IgD-negative memory B cell (primary cell): ENCODE measurements at regions not wholly inside any gene's neighbourhood (a gene's known extent, or its start where the extent isn't known, plus 50 kb on each side); places are given as distances from the start of the nearest gene placed in this dataset.
"Not testable (repeated sequence)": the region's sequence is repeated elsewhere in the genome, so short reads cannot be mapped to it uniquely, and the experiment has no call there.

Source experiments
- H3K27ac Mint-ChIP-seq, 3 donors: one replicate each; pipeline ENCODE4 v1.8.0; 2020 to 2022; ENCODE audit warnings: mild to moderate bottlenecking in 3 of 3, mixed read lengths in 3 of 3, moderate library complexity in 1 of 3
- H3K27me3 Mint-ChIP-seq: one replicate; pipeline ENCODE4 v1.8.0; 2021; ENCODE audit warnings: mixed read lengths
- H3K36me3 Mint-ChIP-seq: one replicate; pipeline ENCODE4 v1.8.0; 2020; ENCODE audit warnings: mild to moderate bottlenecking, mixed read lengths
- H3K4me1 Mint-ChIP-seq, 3 donors: one replicate each; pipeline ENCODE4 v1.8.0; 2020 to 2022; ENCODE audit warnings: mixed read lengths in 3 of 3, mild to moderate bottlenecking in 1 of 3
- H3K4me3 Mint-ChIP-seq, 4 donors: one replicate each; pipeline ENCODE4 v1.8.0; 2020 to 2022; ENCODE audit warnings: mild to moderate bottlenecking in 4 of 4, mixed read lengths in 4 of 4, moderate library complexity in 3 of 4
- H3K9me3 Mint-ChIP-seq, 3 donors: one replicate each; pipeline ENCODE4 v1.8.0; 2020 to 2021; ENCODE audit warnings: mixed read lengths in 3 of 3, mild to moderate bottlenecking in 1 of 3

- no peak overlapping the region for H3K27ac Mint-ChIP-seq
- H3K36me3 Mint-ChIP-seq: peaks cover 7% of the 10 kb centered on the region
- no peak overlapping the region for H3K4me3 Mint-ChIP-seq
- peaks cover 0 to 25% (median 0%) of the 10 kb centered on the region in 3 donors for H3K4me1 Mint-ChIP-seq
- H3K9me3 Mint-ChIP-seq: no peaks in the 10 kb centered on the region
- no peaks in the 10 kb centered on the region for H3K27me3 Mint-ChIP-seq
Measured at GRCh38 chr14:106346534-106347290, 820.3 kb downstream of the TMEM121 start.

- Mint-ChIP-seq H3K4me3 (peak overlapping the region in 2 of 4 donors; percentile 26 to 38), H3K27ac (no peak overlapping the region), H3K9me3 (no peaks in the 10 kb centered on the region), H3K4me1 (peaks cover 0 to 25% (median 0%) of the 10 kb centered on the region in 3 donors), H3K36me3 (peaks cover 7% of the 10 kb centered on the region), H3K27me3 (no peaks in the 10 kb centered on the region)
Measured at GRCh38 chr14:106347291-106347778, 821.0 kb downstream of the TMEM121 start.

- H3K27ac Mint-ChIP-seq: no peak overlapping the region
- no peaks in the 10 kb centered on the region for H3K27me3 Mint-ChIP-seq
- H3K4me1 Mint-ChIP-seq: peaks cover 0 to 25% (median 0%) of the 10 kb centered on the region in 3 donors
- H3K9me3 Mint-ChIP-seq: no peaks in the 10 kb centered on the region
- peak overlapping the region in 2 of 4 donors; percentile 26 to 80 for H3K4me3 Mint-ChIP-seq
- H3K36me3 Mint-ChIP-seq: peaks cover 7% of the 10 kb centered on the region
Measured at GRCh38 chr14:106347890-106348755, 821.7 kb downstream of the TMEM121 start.

GRCh38 chr14:106348873-106349540 is 822.6 kb downstream of the TMEM121 start:
- H3K9me3 Mint-ChIP-seq, H3K27me3 Mint-ChIP-seq, H3K36me3 Mint-ChIP-seq: not testable (repeated sequence)
- peaks cover 0 to 25% (median 0%) of the 10 kb centered on the region in 3 donors for H3K4me1 Mint-ChIP-seq
- peak overlapping the region in 2 of 4 donors; percentile 80 for H3K4me3 Mint-ChIP-seq
- peak overlapping the region in 1 of 3 donors; percentile 65 for H3K27ac Mint-ChIP-seq

GRCh38 chr14:106349678-106350457 is 823.5 kb downstream of the TMEM121 start:
- Mint-ChIP-seq H3K4me1 (peaks cover 0 to 27% (median 0%) of the 10 kb centered on the region in 3 donors), H3K4me3 (peak overlapping the region in 2 of 4 donors; percentile 80)
- H3K36me3 Mint-ChIP-seq, H3K27ac Mint-ChIP-seq, H3K9me3 Mint-ChIP-seq, H3K27me3 Mint-ChIP-seq: not testable (repeated sequence)

- H3K27ac Mint-ChIP-seq, H3K27me3 Mint-ChIP-seq, H3K36me3 Mint-ChIP-seq, H3K9me3 Mint-ChIP-seq: not testable (repeated sequence)
- Mint-ChIP-seq H3K4me1 (peaks cover 0 to 24% (median 5%) of the 10 kb centered on the region in 3 donors), H3K4me3 (peak overlapping the region in 1 of 4 donors; percentile 67)
Measured at GRCh38 chr14:106355007-106355791, 828.8 kb downstream of the TMEM121 start.

DNA sequence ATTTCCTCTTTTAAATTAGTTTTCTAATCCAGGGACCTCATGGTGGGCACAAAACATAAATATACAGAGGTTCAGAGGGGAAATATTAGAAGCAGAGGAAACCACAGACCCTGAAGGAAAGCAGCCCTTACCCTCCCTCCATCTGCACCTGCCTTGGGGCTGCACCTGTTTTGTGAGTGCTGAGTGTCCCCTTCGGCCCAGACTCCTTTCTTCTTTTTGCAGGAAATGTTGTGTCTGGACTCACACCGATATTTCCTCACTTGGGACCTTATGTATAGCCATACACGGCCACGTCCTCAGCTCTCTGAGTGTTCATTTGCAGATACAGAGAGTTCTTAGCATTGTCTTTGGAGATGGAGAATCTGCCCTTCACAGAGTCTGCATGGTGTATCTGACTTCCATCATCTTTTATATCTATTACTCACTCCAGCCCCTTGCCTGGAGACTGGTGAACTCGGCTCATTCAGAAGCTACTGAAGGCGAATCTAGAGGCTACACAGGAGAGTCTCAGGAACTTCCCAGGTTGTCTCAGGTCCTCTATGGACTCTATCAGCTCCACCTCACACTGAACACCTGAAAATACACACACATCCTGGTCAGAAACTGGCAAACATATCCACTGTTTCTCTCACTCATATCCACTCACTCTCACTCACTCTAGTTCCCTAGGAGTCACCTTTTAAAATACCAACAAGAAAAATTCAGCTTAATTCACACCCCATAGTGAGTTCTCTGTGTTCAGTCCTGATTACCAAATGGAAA is 829.7 kb downstream of the TMEM121 start:
- Mint-ChIP-seq H3K4me3 (peak overlapping the region in 3 of 4 donors; percentile 28 to 67 (median 66)), H3K4me1 (peaks cover 0 to 22% (median 5%) of the 10 kb centered on the region in 3 donors), H3K27ac (peak overlapping the region in 1 of 3 donors; percentile 6)
- not testable (repeated sequence) for H3K36me3 Mint-ChIP-seq, H3K27me3 Mint-ChIP-seq, H3K9me3 Mint-ChIP-seq

- H3K27me3 Mint-ChIP-seq, H3K9me3 Mint-ChIP-seq, H3K36me3 Mint-ChIP-seq, H3K27ac Mint-ChIP-seq: not testable (repeated sequence)
- Mint-ChIP-seq H3K4me3 (peak overlapping the region in 2 of 4 donors; percentile 66 to 67), H3K4me1 (peaks cover 0 to 22% (median 5%) of the 10 kb centered on the region in 3 donors)
Measured at GRCh38 chr14:106356643-106356930, 830.2 kb downstream of the TMEM121 start.

GRCh38 chr14:106359157-106359887 is 832.9 kb downstream of the TMEM121 start:
- not testable (repeated sequence) for H3K36me3 Mint-ChIP-seq, H3K27me3 Mint-ChIP-seq, H3K27ac Mint-ChIP-seq, H3K9me3 Mint-ChIP-seq
- Mint-ChIP-seq H3K4me1 (peaks cover 0 to 22% (median 5%) of the 10 kb centered on the region in 3 donors), H3K4me3 (peak overlapping the region in 3 of 4 donors; percentile 38 to 73 (median 67))

DNA sequence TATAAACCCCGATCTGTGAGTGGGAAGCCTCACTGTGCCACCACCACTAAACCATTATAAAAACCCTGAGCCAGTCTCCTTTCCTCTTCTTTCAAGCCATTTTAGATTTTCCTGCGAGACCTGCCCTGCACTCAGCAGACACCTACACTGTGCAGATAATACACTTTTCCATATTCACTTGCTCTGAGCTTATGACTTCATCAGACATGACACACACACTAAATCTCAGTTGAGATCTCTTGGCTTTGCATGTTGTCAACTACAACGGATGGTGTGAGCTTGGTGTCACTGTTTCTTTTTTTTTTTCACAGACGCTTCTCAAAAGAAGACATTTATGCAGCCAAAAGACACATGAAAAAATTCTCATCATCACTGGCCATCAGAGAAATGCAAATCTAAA is 839.0 kb downstream of the TMEM121 start:
- H3K4me1 Mint-ChIP-seq, H3K27ac Mint-ChIP-seq, H3K4me3 Mint-ChIP-seq, H3K27me3 Mint-ChIP-seq, H3K36me3 Mint-ChIP-seq, H3K9me3 Mint-ChIP-seq: not testable (repeated sequence)

DNA sequence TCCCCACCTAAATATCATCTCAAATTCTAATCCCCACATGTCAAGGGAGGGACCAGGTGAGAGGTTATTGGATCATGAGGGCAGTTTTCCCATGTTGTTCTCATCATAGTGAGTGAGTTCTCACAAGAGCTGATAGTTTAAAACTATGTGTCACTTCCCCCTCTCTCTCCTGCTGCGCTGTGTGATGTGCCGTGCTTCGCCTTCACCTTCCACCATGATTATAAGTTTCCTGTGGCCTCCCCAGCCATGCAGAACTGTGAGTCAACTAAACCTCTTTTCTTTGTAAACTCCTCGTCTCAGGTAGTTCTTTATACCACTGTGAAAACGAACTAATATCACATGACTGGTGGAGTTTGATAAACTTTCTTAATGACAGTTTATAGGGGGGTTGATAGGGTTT is 839.5 kb downstream of the TMEM121 start:
- H3K4me1 Mint-ChIP-seq, H3K36me3 Mint-ChIP-seq, H3K27ac Mint-ChIP-seq, H3K9me3 Mint-ChIP-seq, H3K27me3 Mint-ChIP-seq: not testable (repeated sequence)
- H3K4me3 Mint-ChIP-seq: peak overlapping the region in 1 of 4 donors; percentile 13

GRCh38 chr14:106366971-106367370 is 840.6 kb downstream of the TMEM121 start:
- H3K4me1 Mint-ChIP-seq, H3K27me3 Mint-ChIP-seq, H3K9me3 Mint-ChIP-seq, H3K36me3 Mint-ChIP-seq, H3K27ac Mint-ChIP-seq: not testable (repeated sequence)
- H3K4me3 Mint-ChIP-seq: peak overlapping the region in 1 of 4 donors; percentile 53

DNA sequence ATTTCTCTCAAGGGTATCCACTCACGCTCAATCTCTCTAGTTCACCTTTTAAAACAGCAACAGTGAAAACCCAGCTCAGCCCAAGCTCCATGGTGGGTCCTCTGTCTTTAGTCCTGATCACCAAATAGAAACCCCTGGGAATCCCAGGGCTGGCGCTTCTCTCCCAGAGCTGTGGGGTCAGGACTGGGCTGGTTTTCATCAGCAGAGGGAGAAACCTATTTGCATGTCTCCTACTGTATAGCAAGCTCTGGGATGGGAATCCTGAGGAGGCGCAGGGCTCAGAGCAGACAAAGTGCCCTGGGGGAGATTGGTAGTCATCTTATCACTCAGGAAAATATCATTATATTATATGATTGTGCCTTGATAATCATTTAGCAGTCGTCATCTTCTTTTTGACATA is 843.1 kb downstream of the TMEM121 start:
- not testable (repeated sequence) for H3K27ac Mint-ChIP-seq, H3K27me3 Mint-ChIP-seq, H3K4me3 Mint-ChIP-seq, H3K36me3 Mint-ChIP-seq, H3K9me3 Mint-ChIP-seq
- peaks cover 8 to 13% (median 10%) of the 10 kb centered on the region in 3 donors for H3K4me1 Mint-ChIP-seq
